HG02763 (cell line): ENCODE measurements at regions not wholly inside any gene's neighbourhood (a gene's known extent, or its start where the extent isn't known, plus 50 kb on each side); places are given as distances from the start of the nearest gene placed in this dataset.
"Not testable (repeated sequence)": the region's sequence is repeated elsewhere in the genome, so short reads cannot be mapped to it uniquely, and the experiment has no call there.

Source experiments
- ATAC-seq: cut with Tn5 transposase; IDR thresholded peaks from one replicate; pipeline ENCODE4 v1.9.1; 2021; ENCODE audit warnings: mild to moderate bottlenecking, moderate library complexity; ENCODE audit not compliant: unreplicated experiment

GRCh38 chr10:29189256-29189655, 99.6 kb upstream of the LYZL1 start:
- ATAC-seq = no peak

- no peak for ATAC-seq
Observed at GRCh38 chr10:29191674-29192073, 97.2 kb upstream of the LYZL1 start.

DNA sequence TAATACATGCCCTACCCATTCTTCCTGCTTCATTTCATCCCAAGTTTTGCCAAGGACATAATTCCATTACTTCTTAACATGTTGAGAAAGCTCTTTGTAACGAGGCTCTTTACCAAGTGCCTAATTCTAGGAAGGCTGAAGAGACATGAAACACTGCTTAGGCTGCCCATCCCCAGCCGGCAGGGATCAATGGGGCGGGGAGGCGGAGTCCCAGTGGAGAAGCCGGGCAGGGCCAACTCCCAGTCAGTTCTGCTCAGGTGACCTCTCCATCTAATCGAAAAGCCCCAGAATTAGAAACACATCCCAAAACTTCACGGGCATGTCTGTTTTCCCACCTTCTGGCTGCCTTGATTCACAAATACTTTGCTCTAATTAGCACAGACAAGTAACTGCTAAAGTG, 89.5 kb upstream of the LYZL1 start:
- ATAC-seq = no peak

DNA sequence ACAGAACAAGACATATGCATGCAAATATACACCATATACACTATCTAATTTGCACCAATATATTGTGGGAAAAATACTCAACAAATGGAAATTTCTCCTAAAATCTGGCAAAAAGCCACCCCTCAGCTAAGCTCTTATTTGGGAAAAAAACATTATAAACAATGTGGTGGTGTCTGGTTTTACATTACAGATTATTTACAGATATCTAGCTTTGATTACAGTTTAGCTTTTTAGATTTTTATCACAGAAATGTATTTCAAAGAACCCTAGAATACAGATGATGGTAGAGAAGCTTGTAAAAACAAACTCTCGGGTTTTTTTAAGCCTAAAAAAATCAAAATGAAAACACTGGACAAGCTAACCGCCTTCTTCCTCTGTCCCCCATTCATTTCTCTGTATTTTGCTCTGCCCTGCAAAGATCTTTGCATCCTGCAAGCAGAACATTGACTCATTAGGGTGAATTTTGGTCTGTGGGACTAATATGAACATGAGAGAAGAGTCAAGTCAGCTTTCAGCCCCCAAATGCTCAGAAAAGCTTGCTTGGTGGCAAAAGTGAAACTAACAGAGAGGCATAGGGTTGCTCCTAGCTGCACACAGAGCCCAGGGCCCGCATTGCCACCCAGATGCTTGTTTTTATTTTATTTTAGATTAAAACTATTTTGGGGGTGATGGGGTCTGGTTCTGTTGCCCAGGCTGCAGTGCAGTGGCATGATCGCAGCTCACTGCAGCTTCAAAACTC, 88.8 kb upstream of the LYZL1 start:
- ATAC-seq = no peak

GRCh38 chr10:29202386-29202940, 86.4 kb upstream of the LYZL1 start:
- ATAC-seq = no peak

DNA sequence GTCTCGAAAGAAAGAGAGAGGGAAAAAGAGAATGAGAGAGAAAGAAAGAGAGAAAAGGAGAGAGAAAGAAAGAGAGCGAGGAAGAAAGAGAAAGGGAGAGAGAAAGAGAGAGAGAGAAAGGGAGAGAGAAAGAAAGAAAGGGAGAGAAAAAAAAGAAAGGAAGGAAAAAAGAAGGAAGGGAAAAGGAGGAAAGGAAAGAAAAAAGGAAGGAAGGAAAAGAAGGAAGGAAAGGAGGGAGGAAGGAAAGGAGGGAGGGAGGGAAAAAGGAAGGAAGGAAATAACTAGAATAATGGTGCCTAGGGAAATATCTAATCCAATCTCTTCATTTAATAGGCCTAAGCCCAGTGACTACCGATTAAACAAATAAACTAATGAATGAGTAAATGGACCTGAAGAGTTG, 85.4 kb upstream of the LYZL1 start:
- ATAC-seq = no peak

- no peak for ATAC-seq
Observed at GRCh38 chr10:29204070-29204800, 84.6 kb upstream of the LYZL1 start.

DNA sequence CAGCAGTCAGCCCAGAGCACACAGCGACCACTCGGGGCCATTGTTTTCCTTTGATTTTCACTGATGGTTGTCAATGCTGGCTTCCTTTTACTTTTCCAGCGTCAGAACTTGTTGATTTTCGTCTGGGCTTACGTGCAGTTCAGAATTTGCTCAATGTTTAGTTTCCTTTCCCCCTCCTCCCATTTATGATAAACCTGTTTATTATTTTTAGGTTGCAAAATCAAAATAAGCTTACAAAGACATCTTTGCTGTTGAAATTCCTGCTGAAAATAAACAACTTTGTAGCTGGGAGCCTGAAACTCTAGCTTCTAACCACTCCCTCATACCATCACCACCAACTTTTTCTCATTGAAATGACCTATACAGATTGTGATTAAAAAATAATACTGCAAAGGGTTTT, 83.1 kb upstream of the LYZL1 start:
- no peak for ATAC-seq

GRCh38 chr10:29208845-29209244, 80.0 kb upstream of the LYZL1 start:
- ATAC-seq = no peak

GRCh38 chr10:29209830-29210229, 79.0 kb upstream of the LYZL1 start:
- ATAC-seq = no peak

GRCh38 chr10:29210266-29210868, 78.5 kb upstream of the LYZL1 start:
- ATAC-seq = no peak

DNA sequence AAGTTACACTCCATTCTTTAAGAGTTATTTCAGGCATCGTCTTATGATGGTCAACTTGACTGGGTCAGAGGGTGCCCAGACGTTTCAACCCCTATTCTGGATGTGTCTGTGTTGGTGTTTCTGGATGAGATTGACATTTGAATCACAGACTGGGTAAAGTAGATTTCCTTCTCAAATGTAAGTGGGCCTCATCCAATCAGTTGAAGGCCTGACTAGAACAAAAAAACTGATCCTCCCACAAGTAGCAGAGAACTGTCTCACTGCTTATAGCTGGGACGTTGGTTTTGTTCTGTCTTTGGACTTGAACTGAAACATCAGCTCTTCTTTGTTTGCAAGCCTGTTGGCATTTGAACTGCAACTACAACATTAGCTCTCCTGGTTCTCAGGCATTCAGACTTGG, 76.3 kb upstream of the LYZL1 start:
- ATAC-seq = no peak

GRCh38 chr10:29214551-29214950, 74.3 kb upstream of the LYZL1 start:
- ATAC-seq = no peak

- ATAC-seq = no peak
Observed at GRCh38 chr10:29217292-29217738, 71.6 kb upstream of the LYZL1 start.

- ATAC-seq = no peak
Observed at GRCh38 chr10:29223326-29223725, 65.5 kb upstream of the LYZL1 start.

DNA sequence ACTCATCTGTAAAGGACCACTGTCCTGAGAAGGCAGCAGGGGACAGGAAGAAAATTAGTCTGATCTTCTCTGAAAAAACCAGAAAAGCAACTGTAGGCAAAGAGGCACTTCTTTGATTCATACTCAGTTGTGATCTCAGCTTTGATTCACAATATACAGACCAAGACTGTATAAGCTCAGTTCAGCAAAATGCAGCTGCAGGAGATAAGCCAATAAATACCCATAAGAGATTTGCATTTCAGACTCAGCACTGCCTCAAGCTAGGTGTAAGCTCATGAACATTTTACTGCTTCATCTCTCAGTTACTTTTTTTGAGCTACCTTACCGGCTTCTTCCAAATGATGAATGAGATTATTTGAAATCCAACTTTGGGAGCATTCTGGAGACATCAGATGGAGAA, 64.2 kb upstream of the LYZL1 start:
- ATAC-seq = no peak

GRCh38 chr10:29227201-29227600, 61.7 kb upstream of the LYZL1 start:
- no peak for ATAC-seq

GRCh38 chr10:29228562-29228961, 60.3 kb upstream of the LYZL1 start:
- ATAC-seq = no peak

DNA sequence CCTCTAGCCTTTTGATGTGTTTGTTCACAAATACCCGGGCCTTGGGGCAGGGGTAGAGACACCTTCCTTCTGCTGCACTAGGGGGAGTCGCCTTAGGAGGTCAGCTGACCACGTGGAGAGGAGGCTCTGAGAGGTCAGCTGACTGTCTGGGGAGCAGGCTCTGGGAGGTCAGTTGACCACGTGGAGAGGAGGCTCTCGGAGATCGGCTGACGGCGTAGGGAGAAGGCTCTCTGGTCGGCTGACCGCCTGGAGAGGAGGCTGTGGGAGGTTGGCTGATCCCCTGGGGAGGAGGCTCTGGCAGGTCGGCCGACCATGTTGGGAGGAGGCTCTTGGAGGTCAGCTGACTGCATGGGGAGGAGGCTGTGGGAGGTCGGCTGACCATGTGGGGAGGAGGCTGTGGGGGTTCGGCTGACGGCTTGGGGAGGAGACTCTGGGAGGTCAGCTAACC, 59.6 kb upstream of the LYZL1 start:
- ATAC-seq = no peak

DNA sequence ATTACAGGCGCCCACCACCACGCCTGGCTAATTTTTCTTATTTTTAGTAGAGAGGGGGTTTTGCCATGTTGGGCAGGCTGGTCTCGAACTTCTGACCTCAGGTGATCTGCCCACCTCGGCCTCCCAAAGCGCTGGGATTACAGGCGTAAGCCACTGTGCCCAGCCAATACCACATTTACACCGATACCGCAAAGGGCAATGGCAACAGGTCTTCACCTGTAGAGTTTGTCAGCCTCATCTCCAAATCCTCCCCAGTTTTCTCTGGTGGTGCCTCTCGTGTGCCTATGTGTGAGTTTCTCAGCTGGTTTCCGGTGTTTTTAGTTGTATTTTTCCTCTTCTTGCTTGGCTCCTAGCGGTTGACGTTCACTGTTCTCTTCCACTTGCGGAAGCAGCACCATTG, 52.0 kb upstream of the LYZL1 start:
- not testable (repeated sequence) for ATAC-seq

DNA sequence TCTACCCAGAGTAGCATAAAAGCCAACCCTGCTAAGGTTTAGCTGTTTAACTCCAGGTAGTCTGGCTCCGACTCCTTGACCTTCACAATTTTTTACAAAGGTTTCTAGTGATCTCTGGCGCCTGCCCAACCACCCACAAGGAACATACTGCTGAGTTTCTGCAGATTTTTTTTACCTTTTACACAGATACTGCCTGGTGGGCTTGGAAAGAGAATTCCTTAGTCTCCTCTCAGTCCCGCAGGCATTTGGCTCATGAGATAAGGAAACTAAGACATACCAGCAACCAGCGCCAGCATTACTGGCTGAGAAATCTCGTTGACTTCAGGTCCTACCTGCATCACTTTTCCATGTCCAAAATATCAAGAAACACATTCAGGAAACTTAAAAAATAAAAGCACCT, 51.1 kb upstream of the LYZL1 start:
- ATAC-seq = no peak
